Muscle of arm (tissue), 1 donor: ENCODE measurements at regions not wholly inside any gene's neighbourhood (a gene's known extent, or its start where the extent isn't known, plus 50 kb on each side); places are given as distances from the start of the nearest gene placed in this dataset.
A peak's percentile ranks its signal among the peaks of the same experiment; 100 is the strongest.

Experiments used
- DNase-seq: peaks from one replicate; pipeline ENCODE4 v3.0.0-alpha.2; 2013

DNA sequence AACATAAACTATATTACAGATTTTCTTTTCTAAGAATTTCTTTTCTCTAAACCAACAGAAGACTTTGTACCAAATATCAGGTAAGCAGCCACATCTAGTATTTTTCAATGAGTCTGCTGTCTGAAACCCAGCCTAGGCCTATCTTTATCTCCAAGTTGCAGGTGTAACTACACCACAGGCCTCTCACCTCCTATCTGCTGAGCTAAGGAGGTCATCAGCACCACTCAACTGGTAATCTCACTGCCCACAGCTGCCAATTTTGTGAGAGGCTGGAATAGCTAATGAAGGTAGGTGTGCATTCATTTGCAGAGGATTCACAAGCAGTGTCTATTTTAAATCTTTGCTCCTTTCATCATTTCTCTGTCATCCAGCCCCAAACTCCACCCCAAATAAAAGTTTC is 584.8 kb downstream of the HDGFL1 start:
- no peak for DNase-seq

DNA sequence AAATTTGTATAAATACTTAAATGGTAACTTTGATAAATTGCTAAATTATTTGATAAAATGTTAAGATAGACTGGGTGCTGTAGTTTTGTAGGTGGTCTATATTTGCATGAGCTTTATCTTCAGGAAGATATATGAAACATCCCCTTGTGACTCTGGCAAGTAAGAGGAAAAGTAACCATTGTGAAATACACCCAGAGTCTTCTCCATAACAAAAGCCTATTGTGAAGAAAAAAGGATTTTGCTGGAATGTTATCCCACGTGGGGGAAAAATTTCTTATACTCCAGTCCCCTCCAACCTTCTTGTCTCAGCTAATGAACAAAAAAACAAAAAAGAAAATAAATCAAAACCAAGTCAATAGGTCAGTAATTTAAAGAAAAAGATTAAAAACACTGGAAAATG is 600.7 kb downstream of the HDGFL1 start:
- DNase-seq = no peak

DNA sequence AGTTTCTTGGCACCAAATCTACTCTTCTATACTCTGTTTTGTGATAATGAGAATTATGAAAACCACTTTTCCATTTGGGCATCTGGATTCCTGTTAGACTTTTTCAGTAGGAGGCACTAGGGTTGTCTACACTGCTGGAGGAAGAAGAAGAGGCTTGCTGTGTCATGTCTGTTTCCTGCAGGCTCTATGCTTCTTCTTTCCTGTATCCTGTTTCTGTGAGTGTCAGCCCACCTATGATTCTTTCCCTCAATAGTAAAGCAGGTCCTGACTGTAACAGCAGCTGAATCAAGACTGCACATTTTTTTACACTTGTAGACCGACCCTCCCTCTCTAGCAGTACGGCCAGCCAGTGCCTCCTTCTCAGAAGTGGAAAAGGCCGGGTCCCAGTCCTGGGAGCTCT is 603.9 kb downstream of the HDGFL1 start:
- DNase-seq = no peak

DNA sequence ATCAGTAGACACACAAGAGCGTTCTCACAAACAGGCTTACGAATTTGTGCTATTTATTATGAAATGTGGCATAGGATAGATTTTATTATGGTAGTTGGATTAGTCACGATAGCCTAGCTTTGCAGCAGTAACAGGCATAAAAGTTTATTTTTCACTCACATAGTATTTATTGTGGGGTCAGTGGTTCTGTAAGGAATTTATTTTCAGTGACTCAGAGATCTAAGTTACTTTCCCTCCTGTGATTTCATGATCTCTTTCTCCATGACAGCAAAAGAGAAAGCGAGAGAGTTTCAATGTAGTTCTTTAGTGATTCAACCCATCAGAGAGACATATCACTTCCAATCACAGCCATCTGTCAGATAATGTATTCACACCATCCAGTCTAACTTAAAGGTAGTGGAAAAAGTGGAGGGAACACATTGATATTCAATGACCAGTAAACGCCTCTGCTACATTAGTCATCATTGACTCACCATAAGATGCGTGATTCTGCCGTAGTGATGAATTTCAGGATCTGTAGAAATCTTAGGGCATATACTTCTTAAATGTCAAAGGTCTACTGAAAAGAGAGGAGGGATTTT is 605.5 kb downstream of the HDGFL1 start:
- no peak for DNase-seq

DNA sequence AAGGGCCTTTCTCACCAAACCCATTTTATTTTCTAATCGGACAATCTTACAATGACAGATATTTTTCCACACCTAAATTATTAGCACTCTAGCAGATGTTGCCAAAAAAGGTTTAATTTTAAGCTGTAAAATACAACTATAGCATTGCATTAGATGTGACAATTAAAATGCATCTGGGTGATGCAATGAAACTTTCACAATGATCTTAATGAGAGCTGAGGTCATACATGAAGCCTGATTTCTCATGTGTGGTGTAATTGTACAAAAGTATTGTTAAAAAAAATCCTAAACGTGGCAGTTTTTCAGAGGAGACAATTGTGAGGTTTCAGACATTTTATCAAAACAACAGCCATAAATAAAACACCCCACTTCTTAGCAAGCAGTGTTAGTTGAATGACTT is 606.0 kb downstream of the HDGFL1 start:
- no peak for DNase-seq

DNA sequence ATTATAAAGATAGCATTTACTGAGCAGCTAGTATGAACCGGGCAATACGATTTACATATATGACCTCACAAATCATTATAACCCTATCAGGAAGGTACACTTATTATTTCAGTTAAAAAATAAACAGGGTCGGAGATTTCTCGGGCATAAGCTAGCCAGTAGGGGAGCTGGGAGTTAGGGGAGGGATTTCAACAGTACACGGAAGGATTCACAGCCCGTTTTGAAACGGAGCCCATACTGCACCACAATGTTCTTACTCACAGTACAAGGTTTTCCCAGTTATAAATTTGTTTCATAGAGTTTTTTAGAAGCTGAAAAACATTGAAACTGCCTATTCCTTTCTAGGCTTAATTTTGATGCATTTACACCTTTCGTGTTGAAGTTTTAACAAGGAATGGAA is 607.1 kb downstream of the HDGFL1 start:
- no peak for DNase-seq

DNA sequence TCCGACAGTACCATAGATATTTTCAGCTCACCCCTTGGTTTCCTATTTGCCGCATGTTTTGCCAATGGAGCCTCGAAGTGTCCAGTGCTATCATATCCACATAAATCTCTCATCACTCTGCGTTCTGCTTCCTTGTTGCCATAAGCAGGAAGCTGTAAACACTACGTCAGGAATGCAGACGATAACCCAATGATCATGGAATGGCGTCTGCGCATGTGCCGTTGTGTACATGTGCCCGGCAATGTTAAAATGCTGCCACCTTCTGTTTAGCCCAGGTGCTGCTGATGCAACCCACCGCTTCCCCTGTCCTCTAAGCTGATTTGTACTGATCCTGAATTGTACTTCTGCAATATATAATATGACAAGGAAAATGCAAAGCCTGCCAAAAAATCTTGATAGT is 607.5 kb downstream of the HDGFL1 start:
- no peak for DNase-seq

DNA sequence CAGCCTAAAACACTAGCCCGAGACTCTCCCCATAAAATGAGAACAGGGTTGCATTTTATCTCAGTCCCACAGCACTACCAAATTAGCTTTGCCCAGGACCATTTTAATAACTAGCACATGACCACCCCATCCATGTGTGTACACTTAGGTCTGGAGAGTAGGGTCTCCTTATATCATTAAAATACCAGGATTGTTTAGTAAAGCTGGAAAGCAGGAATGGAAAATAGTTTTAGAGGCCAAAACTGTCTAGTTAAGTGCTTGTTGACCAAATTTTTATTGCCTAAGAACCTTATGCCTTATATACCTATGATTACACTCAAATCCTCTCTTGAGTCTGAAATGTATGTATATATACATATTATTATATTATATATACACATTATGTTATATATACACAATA is 608.4 kb downstream of the HDGFL1 start:
- DNase-seq = peak; percentile 32

DNA sequence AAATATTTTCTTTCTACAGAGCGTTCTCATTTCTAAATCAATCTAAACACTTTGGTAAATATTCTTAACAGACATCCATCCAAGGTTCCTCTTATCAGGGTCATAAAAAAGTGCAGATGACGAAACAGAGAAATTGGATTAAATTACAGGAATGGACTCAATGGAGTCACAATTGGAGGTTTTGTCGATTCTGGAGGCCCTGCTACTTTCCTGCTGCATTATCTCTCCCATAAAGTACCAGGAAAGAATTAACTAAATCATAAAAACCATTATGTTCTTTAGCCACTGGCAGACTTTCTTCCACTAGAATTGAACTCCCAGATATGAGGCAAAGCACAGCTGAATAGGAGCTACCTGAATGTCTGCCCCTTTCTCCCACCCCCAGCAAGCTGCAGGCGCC is 610.6 kb downstream of the HDGFL1 start:
- no peak for DNase-seq

DNA sequence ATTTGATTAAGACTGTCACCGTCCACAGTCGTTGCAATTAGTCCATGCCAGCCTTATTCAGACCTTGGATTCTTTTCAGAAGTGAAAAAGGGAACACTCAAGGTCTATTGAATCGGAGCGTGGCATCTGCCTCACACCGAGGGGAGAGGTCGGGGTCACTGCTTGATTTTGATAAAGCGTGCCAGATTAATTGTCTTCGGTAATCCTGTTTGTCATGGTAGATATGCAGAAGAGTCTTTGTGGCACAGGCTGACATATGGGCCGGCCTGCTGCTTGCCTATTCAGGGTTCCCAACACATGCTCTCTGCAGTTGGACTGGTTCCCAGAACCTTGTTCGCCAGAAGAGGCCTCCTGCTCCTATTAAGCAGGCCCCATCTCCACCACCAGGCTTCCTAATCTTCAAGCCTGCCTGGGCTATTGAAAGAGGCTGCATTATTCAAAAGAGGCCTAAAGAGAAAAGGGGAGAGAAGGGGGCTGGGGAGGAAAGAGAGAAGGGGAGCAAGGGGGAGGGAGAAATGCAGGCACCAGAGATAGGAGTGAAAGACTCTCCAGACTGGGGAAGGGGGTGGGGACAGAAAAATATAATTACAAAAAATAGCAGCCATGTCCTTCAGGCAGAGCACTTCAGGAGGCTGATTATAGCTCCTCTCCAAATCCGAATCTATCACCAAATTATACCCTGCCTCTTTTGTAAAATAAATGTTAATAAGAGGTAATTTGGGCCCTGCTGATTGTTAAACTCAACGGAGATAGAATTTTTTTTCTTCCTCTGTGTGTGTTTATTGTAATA is 611.3 kb downstream of the HDGFL1 start:
- peak; percentile 60 for DNase-seq

DNA sequence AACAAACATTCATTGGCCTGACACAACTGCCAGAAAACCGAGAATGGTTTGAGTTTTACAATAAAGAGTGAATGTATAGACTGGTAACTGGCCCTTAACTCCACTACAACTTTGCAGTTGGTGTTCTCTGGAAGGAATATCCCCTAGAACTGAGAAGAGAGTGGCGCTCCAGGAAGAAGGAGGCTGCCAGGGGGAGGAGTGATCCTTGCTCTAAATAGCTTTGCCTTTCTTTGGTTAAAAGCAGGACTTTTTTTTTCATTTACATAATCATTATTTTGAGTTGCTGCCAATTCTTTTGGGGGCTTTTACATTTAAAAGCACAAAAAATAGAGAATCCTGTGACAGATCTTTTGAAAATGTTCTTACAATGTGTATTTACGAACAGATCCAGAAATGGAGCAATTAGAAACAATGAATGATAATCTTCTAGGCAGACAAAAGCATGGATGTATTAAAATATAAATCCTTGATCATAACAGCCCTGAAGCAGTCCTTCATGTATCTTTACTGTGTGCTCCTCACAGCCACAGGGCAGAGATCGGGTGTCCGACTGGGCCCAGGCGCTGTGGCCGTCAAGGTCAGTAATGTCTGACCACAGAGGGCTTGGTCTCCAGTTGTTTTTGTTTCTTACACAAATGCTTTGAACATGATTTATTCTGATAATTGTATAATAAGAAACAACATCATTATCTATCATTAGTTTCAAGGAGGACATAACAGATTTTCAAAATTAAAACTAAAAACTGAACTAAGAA is 612.2 kb downstream of the HDGFL1 start:
- DNase-seq = no peak

DNA sequence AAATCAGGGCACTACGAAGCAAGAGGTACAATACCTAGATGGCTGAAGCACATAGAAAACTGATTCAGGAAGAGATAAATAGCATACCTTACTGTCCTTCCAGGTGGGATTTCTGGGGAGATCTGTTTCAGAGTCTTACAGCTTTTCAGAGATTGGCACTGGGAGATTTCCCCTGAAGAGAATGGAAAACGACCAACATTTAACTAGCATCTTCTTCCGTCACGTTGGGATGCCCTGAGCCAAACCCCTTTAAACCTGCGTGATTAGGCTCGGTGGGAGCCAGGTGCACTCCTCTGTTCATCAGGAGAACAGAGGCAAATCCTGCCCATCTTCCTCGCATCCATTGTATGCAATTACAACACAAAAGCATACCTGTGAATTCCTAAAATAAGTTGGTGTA is 614.5 kb downstream of the HDGFL1 start:
- DNase-seq = no peak

DNA sequence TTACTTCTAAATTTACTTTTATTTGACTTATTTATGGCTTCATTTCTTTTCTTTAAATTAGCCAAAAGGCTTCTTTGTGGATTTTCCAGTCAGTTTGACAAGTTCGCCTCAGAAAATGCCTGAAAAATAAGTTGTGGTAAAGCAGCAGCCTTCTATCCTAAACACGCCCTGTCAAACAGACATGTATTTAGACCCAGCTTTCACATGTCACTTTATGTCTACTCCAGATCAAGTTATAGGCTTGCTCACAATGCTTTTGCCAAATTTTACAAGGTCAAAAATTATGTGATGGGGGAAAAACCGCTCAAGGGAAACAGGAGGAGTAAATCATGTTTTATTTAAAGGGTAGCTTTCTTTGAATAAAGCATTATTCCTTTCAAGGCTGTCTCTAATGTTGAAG is 615.0 kb downstream of the HDGFL1 start:
- no peak for DNase-seq

DNA sequence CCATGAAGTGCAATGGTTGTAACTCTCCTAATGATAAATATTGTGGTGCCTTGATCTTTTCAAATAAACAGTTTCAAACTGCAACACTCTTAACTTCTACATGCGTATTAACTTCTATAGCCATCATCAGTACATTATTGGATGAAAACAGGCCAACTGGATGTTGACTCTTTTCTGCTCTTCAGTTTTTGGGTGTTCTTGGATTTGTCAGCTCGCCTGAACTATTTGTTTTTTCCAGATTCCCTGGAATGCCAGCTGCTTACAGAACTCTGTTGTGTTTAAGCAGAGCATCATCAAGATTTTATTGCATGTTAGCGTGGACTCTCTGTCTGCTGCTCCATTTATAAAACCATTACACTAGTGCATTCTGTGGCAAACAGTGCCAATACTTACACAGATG is 626.1 kb downstream of the HDGFL1 start:
- DNase-seq = no peak

DNA sequence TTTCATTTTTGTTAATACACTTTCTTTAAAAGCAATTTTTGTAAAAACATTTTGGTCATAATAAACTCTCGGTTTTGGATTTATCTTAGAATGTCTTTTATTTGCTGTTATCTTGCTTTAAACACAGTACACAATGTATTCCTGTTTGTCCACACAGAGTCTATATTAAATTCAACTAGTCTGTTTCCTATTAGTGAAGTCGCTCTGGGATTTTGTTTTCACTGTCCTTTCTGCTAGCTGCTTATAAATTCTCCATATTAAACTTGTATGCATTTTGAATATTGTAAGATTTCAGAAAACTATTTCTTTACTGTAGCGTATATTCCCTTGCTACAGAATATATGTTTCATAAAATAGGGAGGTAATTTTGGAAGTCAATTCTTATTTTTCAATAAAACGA is 630.2 kb downstream of the HDGFL1 start:
- no peak for DNase-seq

DNA sequence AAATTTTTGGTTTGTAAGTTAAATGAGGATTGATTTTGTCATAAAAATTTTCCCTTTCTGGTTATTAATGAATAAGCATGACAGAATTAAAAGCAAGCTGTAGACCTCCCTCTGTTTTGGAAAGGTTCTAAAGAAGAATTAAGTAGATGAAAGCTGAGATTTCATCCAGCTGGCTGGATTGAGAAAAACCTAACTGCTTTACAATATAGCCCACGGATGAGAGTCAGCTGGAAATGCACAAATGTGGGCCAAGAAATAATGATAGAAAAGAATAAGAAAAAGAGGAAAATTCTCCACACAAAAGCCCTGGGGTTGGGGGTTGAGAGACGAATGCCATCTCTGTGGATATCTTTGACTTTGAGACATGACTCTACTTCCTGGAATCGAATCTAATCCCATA is 631.6 kb downstream of the HDGFL1 start:
- DNase-seq = peak; percentile 20

DNA sequence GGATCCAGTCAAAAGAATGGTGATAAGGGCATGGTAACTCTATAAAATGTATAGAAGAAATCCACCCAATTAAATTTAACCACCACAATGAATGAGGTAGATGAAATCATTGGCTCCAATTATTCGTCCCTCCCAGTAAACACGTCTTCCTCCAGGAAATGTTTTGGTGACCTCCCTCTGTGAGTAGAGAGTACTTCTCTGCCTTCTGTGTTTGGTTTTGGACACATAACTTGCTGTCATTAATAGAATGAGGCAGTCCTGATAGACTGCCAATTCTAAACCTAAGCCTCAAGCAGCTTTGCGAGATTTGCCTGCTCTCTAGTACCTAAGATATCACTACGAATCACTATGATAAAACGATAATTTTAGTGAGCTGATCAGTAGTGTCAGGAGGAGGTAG is 632.8 kb downstream of the HDGFL1 start:
- no peak for DNase-seq

DNA sequence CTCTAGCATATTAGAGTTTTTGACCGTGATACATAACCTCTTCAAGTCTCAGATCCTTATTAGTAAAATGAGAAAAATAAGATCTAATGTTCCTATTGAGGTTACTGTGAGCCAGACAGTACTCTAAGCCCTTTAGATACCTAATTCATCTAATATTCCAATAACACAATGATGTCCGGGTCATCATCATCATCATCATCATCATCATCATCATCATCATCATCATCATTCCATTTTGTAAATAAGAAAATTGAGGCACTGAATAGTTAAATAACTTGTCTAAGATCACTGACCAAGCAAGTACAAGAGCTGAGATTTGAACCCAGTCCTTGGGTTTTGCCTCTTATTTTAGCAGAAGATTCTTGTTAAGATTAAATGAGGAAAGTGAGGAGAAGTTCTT is 643.0 kb downstream of the HDGFL1 start:
- DNase-seq = no peak

DNA sequence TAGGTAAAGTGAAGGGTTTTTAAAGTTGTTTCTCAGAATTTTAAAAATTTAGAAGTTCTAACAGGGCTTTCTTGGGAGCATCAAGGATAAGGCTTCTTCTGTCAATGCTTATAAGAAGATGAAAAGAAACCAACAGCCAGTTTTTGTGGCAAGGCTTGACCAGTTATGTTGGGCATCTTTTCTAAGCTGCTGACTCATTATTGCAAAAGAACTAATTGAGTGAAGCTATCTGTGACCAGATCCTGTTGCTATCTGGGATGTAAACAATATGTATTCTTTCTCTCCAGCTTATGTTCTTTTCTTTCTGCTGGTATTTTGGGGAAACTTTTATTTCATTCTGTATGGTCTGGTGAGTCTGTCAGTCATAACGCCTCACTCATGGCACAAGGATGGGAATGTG is 643.8 kb downstream of the HDGFL1 start:
- DNase-seq = no peak

DNA sequence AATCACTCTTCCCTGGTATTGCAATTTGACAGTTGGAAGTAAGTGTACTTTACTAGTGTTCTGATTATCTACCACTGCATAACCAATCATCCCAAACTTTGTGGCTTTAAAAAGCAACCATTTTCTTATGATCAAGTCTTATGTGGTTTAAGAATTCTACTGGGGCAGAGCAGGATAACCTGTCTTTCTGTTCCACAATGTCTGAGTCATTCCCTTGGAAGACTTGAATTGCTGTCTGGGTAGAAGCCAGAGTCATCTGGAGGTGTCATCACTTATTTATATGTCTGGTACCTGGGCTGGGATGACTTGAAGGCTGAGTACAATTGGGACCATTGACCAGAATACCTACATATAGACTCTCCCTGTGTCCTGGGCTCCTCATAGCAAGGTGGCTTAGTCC is 644.3 kb downstream of the HDGFL1 start:
- no peak for DNase-seq

DNA sequence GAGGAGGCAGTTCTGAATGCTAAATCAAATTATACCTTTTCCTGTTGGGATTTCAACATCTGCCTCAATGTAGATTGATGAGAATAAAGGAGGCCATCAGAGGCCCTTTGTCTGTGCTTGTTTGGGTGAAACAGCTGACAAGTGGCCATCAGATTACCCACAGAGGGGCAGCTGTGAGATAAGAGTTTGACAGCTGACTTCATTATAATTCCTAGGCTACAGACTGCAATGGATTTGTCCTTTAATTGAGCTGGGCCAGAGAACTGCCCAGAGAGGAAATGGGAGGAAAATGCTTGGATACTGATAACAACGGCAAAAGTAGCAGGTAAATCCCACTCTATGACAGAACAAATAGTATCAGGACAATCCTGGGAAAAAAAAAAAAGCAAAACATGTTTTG is 649.4 kb downstream of the HDGFL1 start:
- no peak for DNase-seq

DNA sequence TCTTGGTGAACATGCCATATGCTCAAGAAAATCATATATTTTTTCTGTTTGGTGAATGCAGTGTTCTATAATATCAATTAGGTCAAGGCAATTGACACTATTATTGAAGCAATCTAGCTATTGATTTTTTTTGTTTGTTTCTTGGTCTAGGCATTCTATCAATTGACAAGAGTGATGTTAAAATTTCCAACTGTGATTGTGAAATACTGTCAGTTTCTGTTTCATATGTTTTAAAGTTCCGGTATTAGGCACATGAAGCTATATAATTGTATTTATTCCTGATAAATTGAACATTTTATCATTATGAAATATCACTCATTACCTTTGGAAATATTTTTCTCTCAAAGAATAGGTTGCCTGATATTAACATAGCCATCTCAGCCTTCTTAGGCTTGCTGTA is 653.4 kb downstream of the HDGFL1 start:
- DNase-seq = no peak

DNA sequence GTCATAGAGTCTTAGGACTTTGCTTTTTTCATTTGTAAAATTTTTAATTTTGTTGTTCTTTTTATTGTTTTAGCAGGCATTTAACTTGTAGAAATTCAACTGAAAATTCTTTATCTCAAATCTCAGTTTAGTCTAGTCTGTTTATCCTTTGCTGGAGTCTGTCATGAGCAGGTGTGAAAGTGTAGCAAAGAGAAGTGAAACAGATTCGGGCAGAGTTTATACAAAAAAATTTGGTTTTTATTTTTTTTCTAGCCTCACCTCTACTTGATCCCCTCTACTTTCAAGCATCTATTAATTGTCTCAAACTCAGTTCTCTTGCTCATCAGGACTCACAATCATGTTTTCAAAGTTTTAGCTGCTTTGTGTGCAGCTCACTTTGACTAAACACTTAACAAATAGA is 655.2 kb downstream of the HDGFL1 start:
- DNase-seq = no peak
